Tibial nerve (tissue), 4 donors: ENCODE measurements at regions not wholly inside any gene's neighbourhood (a gene's known extent, or its start where the extent isn't known, plus 50 kb on each side); places are given as distances from the start of the nearest gene placed in this dataset.

Experiments used
- CTCF ChIP-seq, 5 experiments: fragments of 200-600 bp in 3 of 5; fragments of 450-650 bp in 2 of 5; sonication (generic) in 3 of 5; IDR thresholded peaks; one replicate each; pipeline ENCODE4 v1.5.1; 2016 to 2019; ENCODE audit warnings: antibody characterized with exemption in 5 of 5, mild to moderate bottlenecking in 3 of 5, moderate library complexity in 2 of 5
- EP300 ChIP-seq, 2 donors: sonication (generic); formaldehyde crosslinking; IDR thresholded peaks; one replicate each; pipeline ENCODE4 v1.6.1; 2017; ENCODE audit warnings: antibody characterized with exemption in 2 of 2, mild to moderate bottlenecking in 1 of 2

- TF ChIP-seq CTCF (IDR thresholded peaks at IDR 0.05) (no peak), EP300 (IDR thresholded peaks at IDR 0.05) (no peak)
Measured at GRCh38 chr13:78194904-78195639, 276.4 kb upstream of the EDNRB start.
